Astrocyte (in vitro differentiated cells and primary cell): ENCODE measurements at regions not wholly inside any gene's neighbourhood (a gene's known extent, or its start where the extent isn't known, plus 50 kb on each side); places are given as distances from the start of the nearest gene placed in this dataset.

Source experiments
- DNase-seq: peaks from one replicate; pipeline ENCODE4 v3.0.0-alpha.2; 2010; ENCODE audit warnings: low read depth
- FAIRE-seq: peaks from 2 replicates; lab custom pipeline; 2011; peaks lifted over from hg19 to GRCh38; lab: Jason Lieb, UNC
- H2AFZ ChIP-seq: 2 replicates; pipeline ENCODE4 v1.6.0; 2012; ENCODE audit warnings: low read depth, low read length, inconsistent platforms
- H3K27ac ChIP-seq: 2 replicates; pipeline ENCODE4 v1.5.1; 2011; ENCODE audit warnings: low read depth, low read length, inconsistent platforms
- H3K27me3 ChIP-seq: 2 replicates; pipeline ENCODE4 v1.6.0; 2011; ENCODE audit warnings: low read length, inconsistent platforms; ENCODE audit not compliant: insufficient read depth
- H3K36me3 ChIP-seq: 2 replicates; pipeline ENCODE4 v1.5.1; 2011; ENCODE audit warnings: low read length, inconsistent platforms; ENCODE audit not compliant: insufficient read depth
- H3K4me1 ChIP-seq: 2 replicates; pipeline ENCODE4 v1.5.1; 2011; ENCODE audit warnings: low read length, inconsistent platforms; ENCODE audit not compliant: insufficient read depth
- H3K4me2 ChIP-seq: 2 replicates; pipeline ENCODE4 v1.6.0; 2012; ENCODE audit warnings: low read length, inconsistent platforms
- H3K4me3 ChIP-seq: 2 replicates; pipeline ENCODE4 v1.5.1; 2011; ENCODE audit warnings: low read depth, mild to moderate bottlenecking, low read length, inconsistent platforms; ENCODE audit not compliant: insufficient read depth
- H3K79me2 ChIP-seq: 2 replicates; pipeline ENCODE4 v1.6.0; 2012; ENCODE audit warnings: mild to moderate bottlenecking, low read length, inconsistent platforms; ENCODE audit not compliant: insufficient read depth
- H3K9ac ChIP-seq: 2 replicates; pipeline ENCODE4 v1.6.0; 2012; ENCODE audit warnings: mild to moderate bottlenecking, low read length, inconsistent platforms
- H3K9me3 ChIP-seq: 2 replicates; pipeline ENCODE4 v1.5.1; 2012; ENCODE audit warnings: low read depth, mild to moderate bottlenecking, low read length, inconsistent platforms; ENCODE audit not compliant: insufficient read depth
- H4K20me1 ChIP-seq: 2 replicates; pipeline ENCODE4 v1.6.0; 2012; ENCODE audit warnings: low read length, inconsistent platforms; ENCODE audit not compliant: insufficient read depth
- H3K27ac Mint-ChIP-seq: one replicate; pipeline ENCODE4 v1.8.0; 2021; ENCODE audit warnings: mild to moderate bottlenecking, mixed read lengths; ENCODE audit not compliant: unreplicated experiment
- H3K27me3 Mint-ChIP-seq: one replicate; pipeline ENCODE4 v1.8.0; 2021; ENCODE audit warnings: low read depth, mixed read lengths; ENCODE audit not compliant: unreplicated experiment
- H3K36me3 Mint-ChIP-seq: one replicate; pipeline ENCODE4 v1.8.0; 2021; ENCODE audit warnings: low read depth, mixed read lengths; ENCODE audit not compliant: unreplicated experiment
- H3K4me1 Mint-ChIP-seq: one replicate; pipeline ENCODE4 v1.8.0; 2021; ENCODE audit warnings: low read depth, mixed read lengths; ENCODE audit not compliant: unreplicated experiment
- H3K4me3 Mint-ChIP-seq: one replicate; pipeline ENCODE4 v1.8.0; 2021; ENCODE audit warnings: mild to moderate bottlenecking, moderate library complexity, mixed read lengths; ENCODE audit not compliant: unreplicated experiment
- H3K9me3 Mint-ChIP-seq: one replicate; pipeline ENCODE4 v1.8.0; 2021; ENCODE audit warnings: mild to moderate bottlenecking, mixed read lengths; ENCODE audit not compliant: unreplicated experiment
- CTCF ChIP-seq: IDR thresholded peaks from 2 replicates; pipeline ENCODE4 v1.5.1; 2011; ENCODE audit warnings: low read depth, mild to moderate bottlenecking, inconsistent platforms, low read length, moderate library complexity; ENCODE audit not compliant: insufficient read depth
- EZH2 ChIP-seq: IDR thresholded peaks from 2 replicates; pipeline ENCODE4 v1.6.1; 2012; ENCODE audit warnings: mild to moderate bottlenecking, low read length, inconsistent platforms; ENCODE audit not compliant: insufficient read depth

DNA sequence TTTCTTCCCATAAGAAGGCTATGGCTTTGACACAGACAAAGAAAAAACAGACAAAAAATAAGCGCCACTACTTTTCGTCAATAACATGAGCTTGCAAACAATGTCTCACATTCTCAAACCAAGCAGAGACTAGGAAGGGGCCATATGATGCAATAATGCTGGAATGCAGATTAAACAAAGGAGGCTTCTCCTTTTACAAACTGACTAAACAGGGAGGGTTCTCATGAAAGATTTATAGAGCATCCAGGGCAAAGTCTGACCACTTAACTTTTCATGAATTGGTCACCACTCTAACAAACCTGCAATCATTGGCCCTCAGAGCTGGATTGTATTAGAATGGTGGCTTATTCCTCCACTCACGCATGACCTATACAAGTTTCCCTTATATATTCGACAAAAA lies 663.3 kb upstream of the CHAC2 start:
- H3K36me3 ChIP-seq: no peaks in the 10 kb centered on the region
- Mint-ChIP-seq H3K27me3 (no peaks in the 10 kb centered on the region), H3K4me1 (peaks cover 17% of the 10 kb centered on the region), H3K9me3 (no peaks in the 10 kb centered on the region), H3K27ac (peak overlapping the region; percentile 77), H3K36me3 (no peaks in the 10 kb centered on the region), H3K4me3 (no peak overlapping the region)
- TF ChIP-seq EZH2 (no peak), CTCF (no peak)
- no peaks in the 10 kb centered on the region for H3K27me3 ChIP-seq
- no peak overlapping the region for H3K9ac ChIP-seq
- H3K4me1 ChIP-seq: no peaks in the 10 kb centered on the region
- no peak overlapping the region for H3K4me3 ChIP-seq
- peak; percentile 87 for DNase-seq
- no peak overlapping the region for H2AFZ ChIP-seq
- FAIRE-seq: peak; percentile 5
- peak overlapping the region; percentile 27 for H3K4me2 ChIP-seq
- H3K9me3 ChIP-seq: no peaks in the 10 kb centered on the region
- no peaks in the 10 kb centered on the region for H3K79me2 ChIP-seq
- no peaks in the 10 kb centered on the region for H4K20me1 ChIP-seq
- no peak overlapping the region for H3K27ac ChIP-seq

DNA sequence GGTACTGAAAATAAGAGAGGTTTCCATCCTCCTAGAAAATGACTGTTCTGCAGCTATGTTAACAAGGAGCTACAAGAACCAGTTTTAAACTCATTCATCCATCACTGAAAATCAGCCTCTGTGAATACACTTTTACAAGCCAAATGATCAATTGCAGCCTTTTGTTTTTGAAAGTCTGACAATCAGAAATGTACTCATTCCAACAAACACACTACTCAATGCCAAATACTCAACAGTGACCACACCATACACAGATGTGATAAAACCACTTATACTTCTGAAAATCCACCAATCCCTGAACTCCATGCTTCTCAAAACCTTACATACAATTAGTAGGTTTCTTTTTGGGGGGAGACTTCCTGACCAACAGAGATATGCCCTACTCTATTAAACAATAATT lies 663.9 kb upstream of the CHAC2 start:
- TF ChIP-seq EZH2: no peak
- no peak for TF ChIP-seq CTCF
- H3K4me1 Mint-ChIP-seq: peaks cover 17% of the 10 kb centered on the region
- DNase-seq: peak; percentile 44
- Histone ChIP-seq H2AFZ (no peak overlapping the region), H3K27me3 (no peaks in the 10 kb centered on the region), H3K9me3 (no peaks in the 10 kb centered on the region), H3K27ac (no peak overlapping the region), H3K4me3 (no peak overlapping the region), H3K79me2 (no peaks in the 10 kb centered on the region), H3K36me3 (no peaks in the 10 kb centered on the region), H3K4me2 (peak overlapping the region; percentile 27), H4K20me1 (no peaks in the 10 kb centered on the region), H3K9ac (no peak overlapping the region), H3K4me1 (no peaks in the 10 kb centered on the region)
- no peak overlapping the region for H3K4me3 Mint-ChIP-seq
- peak overlapping the region; percentile 77 for H3K27ac Mint-ChIP-seq
- H3K27me3 Mint-ChIP-seq: no peaks in the 10 kb centered on the region
- H3K36me3 Mint-ChIP-seq: no peaks in the 10 kb centered on the region
- FAIRE-seq: no peak
- no peaks in the 10 kb centered on the region for H3K9me3 Mint-ChIP-seq

GRCh38 chr2:53098696-53099078 lies 668.9 kb upstream of the CHAC2 start:
- Histone ChIP-seq H3K4me3 (no peak overlapping the region), H3K27ac (no peak overlapping the region), H3K4me2 (no peak overlapping the region), H4K20me1 (no peaks in the 10 kb centered on the region), H2AFZ (no peak overlapping the region), H3K9ac (no peak overlapping the region), H3K9me3 (no peaks in the 10 kb centered on the region), H3K27me3 (no peaks in the 10 kb centered on the region), H3K4me1 (no peaks in the 10 kb centered on the region), H3K36me3 (no peaks in the 10 kb centered on the region), H3K79me2 (no peaks in the 10 kb centered on the region)
- Mint-ChIP-seq H3K36me3 (no peaks in the 10 kb centered on the region), H3K4me3 (no peak overlapping the region), H3K4me1 (peaks cover 13% of the 10 kb centered on the region), H3K27me3 (no peaks in the 10 kb centered on the region), H3K27ac (no peak overlapping the region), H3K9me3 (no peaks in the 10 kb centered on the region)
- DNase-seq: no peak
- TF ChIP-seq EZH2 (no peak), CTCF (no peak)
- FAIRE-seq: no peak
